Fibroblast of skin of right biceps (primary cell): ENCODE measurements at regions not wholly inside any gene's neighbourhood (a gene's known extent, or its start where the extent isn't known, plus 50 kb on each side); places are given as distances from the start of the nearest gene placed in this dataset.
"Not testable (repeated sequence)": the region's sequence is repeated elsewhere in the genome, so short reads cannot be mapped to it uniquely, and the experiment has no call there.

ENCODE experiments used
- DNase-seq: peaks from one replicate; pipeline ENCODE4 v3.0.0-alpha.2; 2013

- DNase-seq, result no peak
Measured at GRCh38 chr6:137717074-137718073, 149.7 kb upstream of the TNFAIP3 start.

DNA sequence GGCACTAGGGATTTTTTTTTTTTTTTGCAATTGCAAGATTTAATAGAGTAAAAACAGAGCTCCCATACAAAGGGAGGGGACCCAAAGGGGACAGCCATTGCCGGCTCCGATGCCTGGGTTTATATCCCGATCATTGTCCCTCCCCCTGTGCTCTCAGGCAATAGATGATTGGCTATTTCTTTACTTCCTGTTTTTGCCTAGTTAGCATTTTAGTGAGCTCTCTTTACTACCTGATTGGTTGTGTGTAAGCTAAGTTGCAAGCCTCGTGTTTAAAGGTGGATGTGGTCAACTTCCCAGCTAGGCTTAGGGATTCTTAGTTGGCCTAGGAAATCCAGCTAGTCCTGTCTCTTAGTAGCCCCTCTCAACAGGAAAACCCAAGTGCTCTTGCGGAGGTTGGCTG is 148.2 kb upstream of the TNFAIP3 start:
- not testable (repeated sequence) for DNase-seq

DNA sequence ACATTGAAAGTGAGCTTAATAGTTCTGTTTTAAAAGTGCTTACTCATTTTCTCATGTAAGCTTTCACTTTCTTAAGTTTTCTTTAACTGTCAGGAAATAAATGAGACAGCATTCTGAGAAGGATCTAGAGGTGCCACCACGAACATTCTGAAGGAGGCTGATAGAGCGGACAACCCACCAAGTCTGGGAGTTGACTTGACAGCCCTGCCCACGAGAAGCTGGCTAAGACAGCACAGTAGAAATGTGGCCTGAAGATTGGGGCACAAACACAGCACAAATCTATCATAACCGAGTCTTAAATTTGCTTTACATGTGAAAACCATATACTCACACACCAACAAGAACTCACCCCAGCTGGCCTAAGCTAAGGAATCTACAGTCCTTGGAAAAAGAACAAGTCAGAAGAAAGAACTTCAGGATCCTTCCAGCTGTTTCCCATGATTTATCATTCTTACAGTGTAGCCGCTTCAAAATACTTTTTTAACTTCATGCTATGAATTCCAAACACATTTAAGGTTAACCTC is 144.2 kb upstream of the TNFAIP3 start:
- peak; percentile 26 for DNase-seq

GRCh38 chr6:137723273-137724017 is 143.6 kb upstream of the TNFAIP3 start:
- no peak for DNase-seq

DNA sequence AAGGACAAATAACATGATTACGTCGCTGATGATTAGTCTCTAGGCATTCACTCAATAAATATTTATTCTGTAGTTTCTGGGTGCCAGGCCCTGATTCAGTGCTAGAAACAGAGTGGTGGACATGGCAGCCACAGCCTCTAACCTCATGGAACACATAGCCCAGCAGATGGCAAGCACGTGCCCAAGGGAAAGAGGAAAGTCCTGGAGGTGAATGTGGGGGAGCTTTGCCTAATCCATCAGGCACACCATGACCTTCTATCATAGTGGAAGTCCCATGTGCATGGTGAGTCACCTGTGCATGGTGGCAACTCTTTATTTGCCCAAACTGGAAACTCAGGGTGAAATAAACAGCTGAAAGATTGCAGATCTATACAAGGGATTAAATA is 143.0 kb upstream of the TNFAIP3 start:
- DNase-seq, result no peak

GRCh38 chr6:137724495-137725211 is 142.4 kb upstream of the TNFAIP3 start:
- DNase-seq, result no peak

- DNase-seq, result no peak
Measured at GRCh38 chr6:137725949-137726348, 141.1 kb upstream of the TNFAIP3 start.

DNA sequence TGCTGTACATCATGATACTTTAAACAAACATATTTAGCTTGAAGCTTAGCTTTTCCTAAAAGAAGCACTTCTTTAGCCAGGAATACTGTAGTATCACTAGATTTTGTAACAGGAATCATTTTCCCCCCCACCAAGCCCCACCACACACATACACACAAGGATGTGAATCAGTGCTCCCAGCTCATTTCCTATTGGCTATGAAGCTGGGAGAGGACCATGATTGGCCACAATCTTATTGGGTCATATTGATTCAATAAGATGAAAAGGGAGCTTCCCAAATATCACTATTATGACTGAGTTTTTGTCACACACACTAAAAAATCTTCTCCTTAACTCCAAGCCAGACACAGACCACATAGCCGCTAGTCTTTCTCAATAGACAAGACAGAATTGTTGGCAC is 140.5 kb upstream of the TNFAIP3 start:
- DNase-seq, result no peak

GRCh38 chr6:137727216-137727765 is 139.8 kb upstream of the TNFAIP3 start:
- no peak for DNase-seq

DNA sequence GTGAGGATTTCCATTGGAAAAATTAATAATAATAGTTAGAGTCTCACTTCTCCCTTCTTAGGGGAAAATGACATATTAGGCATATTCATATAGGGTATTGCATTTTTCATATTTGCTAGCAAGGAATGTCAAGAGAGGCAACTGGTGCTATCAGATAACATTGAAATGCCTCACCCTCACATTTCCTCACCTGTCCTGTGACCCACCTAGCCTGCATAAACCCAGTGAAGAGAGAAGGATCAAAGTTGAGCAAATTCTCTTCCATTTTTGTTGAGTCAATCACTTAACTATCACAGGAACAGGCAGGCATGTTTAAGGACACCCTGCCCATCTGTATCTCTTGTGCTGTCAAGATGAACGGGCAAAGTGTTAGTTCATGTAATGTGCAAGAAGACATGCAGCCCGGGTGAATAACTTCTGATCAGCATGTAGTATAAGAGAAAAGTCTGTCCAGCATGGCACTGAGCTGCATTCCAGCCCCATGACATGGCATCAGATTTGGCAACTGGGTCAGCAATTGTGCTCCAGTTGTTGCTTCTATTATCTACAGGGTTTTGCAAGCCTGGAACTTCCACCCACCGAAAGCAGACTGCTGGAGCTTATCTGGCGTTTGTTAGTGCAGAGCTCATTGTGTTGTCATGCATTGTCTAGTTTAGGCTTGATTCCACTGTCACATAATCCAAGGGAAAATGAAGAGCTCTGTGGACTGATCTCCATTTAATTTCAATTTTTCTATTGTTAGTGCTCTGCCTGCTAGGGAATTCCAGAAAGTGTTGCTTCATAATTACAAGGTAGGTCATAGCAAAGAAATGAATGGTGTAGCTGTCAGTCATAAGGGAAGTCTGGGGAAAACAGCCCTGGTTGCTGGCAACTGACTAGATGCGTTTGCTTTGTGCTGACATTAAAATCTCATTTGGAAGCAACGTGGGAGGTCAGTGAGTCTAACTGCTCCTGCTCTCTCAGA is 138.4 kb upstream of the TNFAIP3 start:
- DNase-seq, result peak; percentile 88

- DNase-seq, result peak; percentile 88
Measured at GRCh38 chr6:137729866-137730629, 137.0 kb upstream of the TNFAIP3 start.

GRCh38 chr6:137731600-137731959 is 135.5 kb upstream of the TNFAIP3 start:
- no peak for DNase-seq

GRCh38 chr6:137731960-137732616 is 135.0 kb upstream of the TNFAIP3 start:
- DNase-seq, result peak; percentile 56

DNA sequence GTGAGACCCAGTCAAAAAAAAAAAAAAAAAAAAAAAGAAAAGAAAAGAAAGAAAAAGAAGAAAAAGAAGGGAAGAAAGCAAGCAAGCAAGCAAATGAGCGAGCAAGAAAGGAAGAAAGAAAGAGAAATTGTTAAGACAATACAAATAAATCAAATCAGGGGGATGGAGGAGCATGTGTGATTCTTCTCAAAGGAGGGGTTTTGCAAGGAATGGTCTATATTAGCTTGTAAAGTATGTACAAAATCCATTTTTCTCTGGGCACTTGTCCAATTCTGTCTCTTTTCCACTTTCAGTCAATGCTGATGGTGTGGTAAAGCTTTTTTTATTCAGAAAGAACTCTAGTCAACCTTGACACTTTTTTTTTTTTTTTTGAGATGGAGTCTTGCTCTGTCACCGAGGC is 133.7 kb upstream of the TNFAIP3 start:
- DNase-seq, result no peak

GRCh38 chr6:137734005-137734874 is 132.8 kb upstream of the TNFAIP3 start:
- DNase-seq, result no peak

DNA sequence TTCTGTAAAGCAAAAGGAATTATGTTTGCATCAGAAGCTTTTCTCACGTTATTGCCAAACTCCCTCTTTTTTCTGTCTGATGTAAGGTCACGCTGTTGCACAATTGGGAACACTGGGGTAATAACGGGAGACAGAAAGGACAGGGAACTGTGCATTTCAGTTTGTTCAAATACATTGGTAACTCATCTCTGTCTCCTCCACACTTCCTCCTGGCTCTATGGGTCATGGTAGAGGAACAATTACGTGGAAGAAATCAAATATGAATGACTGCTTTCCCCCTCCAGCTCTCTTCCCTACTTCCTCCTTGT is 132.2 kb upstream of the TNFAIP3 start:
- DNase-seq, result no peak

GRCh38 chr6:137736048-137736818 is 130.8 kb upstream of the TNFAIP3 start:
- no peak for DNase-seq

- DNase-seq, result no peak
Measured at GRCh38 chr6:137736911-137737310, 130.1 kb upstream of the TNFAIP3 start.
